ENCODE measurements at regions not wholly inside any gene's neighbourhood (a gene's known extent, or its start where the extent isn't known, plus 50 kb on each side); places are given as distances from the start of the nearest gene placed in this dataset.

GRCh38 chr4:54954656-54955388 is 170.6 kb downstream of the KDR start:
- peak in 1 of 3 donors; percentile 10 for DNase-seq
- CTCF ChIA-PET: interaction anchor here (0.9 kb wide), 1 partner anchor 8 kb away, joined by 3 read pairs; no protein-coding TSS in a partner anchor
- no peak overlapping the region for H3K27ac ChIP-seq (ENCODE audit: insufficient read depth in 1 of 2, low read depth in 1 of 2, low read length in 2 of 2, poor library complexity in 1 of 2, severe bottlenecking in 2 of 2)
- no peaks in the 10 kb centered on the region for H3K36me3 ChIP-seq (ENCODE audit: control insufficient read depth in 4 of 4, insufficient read depth in 4 of 4, low read length in 3 of 4)
- H3K4me1 ChIP-seq (ENCODE audit: control extremely low read depth in 1 of 4, control insufficient read depth in 4 of 4, insufficient read depth in 4 of 4, low read length in 3 of 4): peaks cover 0 to 5% (median 1%) of the 10 kb centered on the region in 4 experiments
- 84% methylated on average over 2 of the region's 2 CpGs for WGBS (ENCODE audit: insufficient coverage)
- no peaks in the 10 kb centered on the region for H3K27me3 ChIP-seq (replicated peaks in 2 of 5; ENCODE audit: control insufficient read depth in 4 of 5, insufficient read depth in 5 of 5, low read length in 4 of 5)
- no peak overlapping the region for H3K4me3 ChIP-seq (ENCODE audit: control insufficient read depth in 1 of 7, extremely low read depth in 1 of 7, insufficient read depth in 4 of 7, low read depth in 2 of 7, low read length in 6 of 7)
- H3K9me3 ChIP-seq (ENCODE audit: control extremely low read depth in 1 of 5, control insufficient read depth in 4 of 5, insufficient read depth in 2 of 5, low read depth in 1 of 5, low read length in 4 of 5): peaks cover 0 to 5% (median 0%) of the 10 kb centered on the region in 5 experiments
- POLR2A ChIA-PET: no interaction called here

- Histone ChIP-seq H3K4me1 (ENCODE audit: control extremely low read depth in 1 of 4, control insufficient read depth in 4 of 4, insufficient read depth in 4 of 4, low read length in 3 of 4) (peaks cover 19 to 44% (median 38%) of the 10 kb centered on the region in 4 experiments), H3K36me3 (ENCODE audit: control insufficient read depth in 4 of 4, insufficient read depth in 4 of 4, low read length in 3 of 4) (peaks cover 0 to 2% (median 0%) of the 10 kb centered on the region in 4 experiments), H3K9me3 (ENCODE audit: control extremely low read depth in 1 of 5, control insufficient read depth in 4 of 5, insufficient read depth in 2 of 5, low read depth in 1 of 5, low read length in 4 of 5) (peaks cover 0 to 5% (median 0%) of the 10 kb centered on the region in 5 experiments), H3K4me3 (ENCODE audit: control insufficient read depth in 1 of 7, extremely low read depth in 1 of 7, insufficient read depth in 4 of 7, low read depth in 2 of 7, low read length in 6 of 7) (no peak overlapping the region), H3K27me3 (replicated peaks in 2 of 5; ENCODE audit: control insufficient read depth in 4 of 5, insufficient read depth in 5 of 5, low read length in 4 of 5) (no peaks in the 10 kb centered on the region), H3K27ac (ENCODE audit: insufficient read depth in 1 of 2, low read depth in 1 of 2, low read length in 2 of 2, poor library complexity in 1 of 2, severe bottlenecking in 2 of 2) (no peak overlapping the region)
- no CpG with 5 or more reads among the region's 1 CpG for whole genome bisulfite sequencing (ENCODE audit: insufficient coverage)
- no peak for DNase-seq
- ChIA-PET POLR2A (interaction anchor here (0.6 kb wide), 1 partner anchor 394 kb away, joined by 3 read pairs; no protein-coding TSS in a partner anchor), CTCF (interaction anchor here (0.6 to 9.8 kb wide), 8 partner anchors 10 to 581 kb away, joined by 3 to 86 read pairs (median 5); no protein-coding TSS in a partner anchor)
Observed at GRCh38 chr4:54946741-54947140, 178.7 kb downstream of the KDR start.

GRCh38 chr4:54945838-54946237 is 179.6 kb downstream of the KDR start:
- CTCF ChIA-PET: interaction anchor here (0.7 to 9.8 kb wide), 7 partner anchors 10 to 561 kb away, joined by 3 to 86 read pairs (median 6); no protein-coding TSS in a partner anchor
- WGBS (ENCODE audit: insufficient coverage): 14% methylated on average over 6 of the region's 6 CpGs
- Histone ChIP-seq H3K4me1 (ENCODE audit: control extremely low read depth in 1 of 4, control insufficient read depth in 4 of 4, insufficient read depth in 4 of 4, low read length in 3 of 4) (peaks cover 28 to 53% (median 47%) of the 10 kb centered on the region in 4 experiments), H3K27ac (ENCODE audit: insufficient read depth in 1 of 2, low read depth in 1 of 2, low read length in 2 of 2, poor library complexity in 1 of 2, severe bottlenecking in 2 of 2) (no peak overlapping the region), H3K4me3 (ENCODE audit: control insufficient read depth in 1 of 7, extremely low read depth in 1 of 7, insufficient read depth in 4 of 7, low read depth in 2 of 7, low read length in 6 of 7) (no peak overlapping the region), H3K27me3 (replicated peaks in 2 of 5; ENCODE audit: control insufficient read depth in 4 of 5, insufficient read depth in 5 of 5, low read length in 4 of 5) (no peaks in the 10 kb centered on the region), H3K9me3 (ENCODE audit: control extremely low read depth in 1 of 5, control insufficient read depth in 4 of 5, insufficient read depth in 2 of 5, low read depth in 1 of 5, low read length in 4 of 5) (peaks cover 0 to 1% (median 0%) of the 10 kb centered on the region in 5 experiments), H3K36me3 (ENCODE audit: control insufficient read depth in 4 of 4, insufficient read depth in 4 of 4, low read length in 3 of 4) (peaks cover 0 to 2% (median 0%) of the 10 kb centered on the region in 4 experiments)
- DNase-seq: peak; percentile 48 to 70 (median 66)
- POLR2A ChIA-PET: interaction anchor here (0.6 kb wide), 1 partner anchor 1958 kb away, joined by 4 read pairs; no protein-coding TSS in a partner anchor

GRCh38 chr4:54942721-54943120 is 182.7 kb downstream of the KDR start:
- peaks cover 36 to 69% (median 54%) of the 10 kb centered on the region in 4 experiments for H3K4me1 ChIP-seq (ENCODE audit: control extremely low read depth in 1 of 4, control insufficient read depth in 4 of 4, insufficient read depth in 4 of 4, low read length in 3 of 4)
- H3K9me3 ChIP-seq (ENCODE audit: control extremely low read depth in 1 of 5, control insufficient read depth in 4 of 5, insufficient read depth in 2 of 5, low read depth in 1 of 5, low read length in 4 of 5): no peaks in the 10 kb centered on the region
- peak overlapping the region; percentile 48 to 77 for H3K27ac ChIP-seq (ENCODE audit: insufficient read depth in 1 of 2, low read depth in 1 of 2, low read length in 2 of 2, poor library complexity in 1 of 2, severe bottlenecking in 2 of 2)
- peak overlapping the region in 5 of 7 experiments; percentile 1 to 55 (median 15) for H3K4me3 ChIP-seq (ENCODE audit: control insufficient read depth in 1 of 7, extremely low read depth in 1 of 7, insufficient read depth in 4 of 7, low read depth in 2 of 7, low read length in 6 of 7)
- no CpG with 5 or more reads among the region's 4 CpGs for WGBS (ENCODE audit: insufficient coverage)
- H3K27me3 ChIP-seq (replicated peaks in 2 of 5; ENCODE audit: control insufficient read depth in 4 of 5, insufficient read depth in 5 of 5, low read length in 4 of 5): no peaks in the 10 kb centered on the region
- no peaks in the 10 kb centered on the region for H3K36me3 ChIP-seq (ENCODE audit: control insufficient read depth in 4 of 4, insufficient read depth in 4 of 4, low read length in 3 of 4)
- ChIA-PET CTCF (interaction anchor here (0.6 to 9.8 kb wide), 5 partner anchors 14 to 255 kb away, joined by 3 to 86 read pairs (median 4); no protein-coding TSS in a partner anchor), POLR2A (no interaction called here)
- peak; percentile 70 to 95 (median 94) for DNase-seq

GRCh38 chr4:54941994-54942552 is 183.3 kb downstream of the KDR start:
- H3K27me3 ChIP-seq (replicated peaks in 2 of 5; ENCODE audit: control insufficient read depth in 4 of 5, insufficient read depth in 5 of 5, low read length in 4 of 5): no peaks in the 10 kb centered on the region
- H3K4me1 ChIP-seq (ENCODE audit: control extremely low read depth in 1 of 4, control insufficient read depth in 4 of 4, insufficient read depth in 4 of 4, low read length in 3 of 4): peaks cover 36 to 75% (median 59%) of the 10 kb centered on the region in 4 experiments
- H3K9me3 ChIP-seq (ENCODE audit: control extremely low read depth in 1 of 5, control insufficient read depth in 4 of 5, insufficient read depth in 2 of 5, low read depth in 1 of 5, low read length in 4 of 5): no peaks in the 10 kb centered on the region
- peak; percentile 75 to 97 (median 96) for DNase-seq
- H3K36me3 ChIP-seq (ENCODE audit: control insufficient read depth in 4 of 4, insufficient read depth in 4 of 4, low read length in 3 of 4): no peaks in the 10 kb centered on the region
- peak overlapping the region in 6 of 7 experiments; percentile 30 to 66 (median 39) for H3K4me3 ChIP-seq (ENCODE audit: control insufficient read depth in 1 of 7, extremely low read depth in 1 of 7, insufficient read depth in 4 of 7, low read depth in 2 of 7, low read length in 6 of 7)
- POLR2A ChIA-PET: no interaction called here
- H3K27ac ChIP-seq (ENCODE audit: insufficient read depth in 1 of 2, low read depth in 1 of 2, low read length in 2 of 2, poor library complexity in 1 of 2, severe bottlenecking in 2 of 2): peak overlapping the region; percentile 9 to 77
- CTCF ChIA-PET: interaction anchor here (1.1 to 9.8 kb wide), 5 partner anchors 12 to 254 kb away, joined by 3 to 86 read pairs (median 4); no protein-coding TSS in a partner anchor
- WGBS (ENCODE audit: insufficient coverage): 2% methylated on average over 5 of the region's 10 CpGs

GRCh38 chr4:54940996-54941865 is 184.2 kb downstream of the KDR start:
- peaks cover 36 to 73% (median 56%) of the 10 kb centered on the region in 4 experiments for H3K4me1 ChIP-seq (ENCODE audit: control extremely low read depth in 1 of 4, control insufficient read depth in 4 of 4, insufficient read depth in 4 of 4, low read length in 3 of 4)
- CTCF ChIA-PET: interaction anchor here (1.0 to 9.8 kb wide), 7 partner anchors 11 to 270 kb away, joined by 3 to 86 read pairs (median 4); no protein-coding TSS in a partner anchor
- peak overlapping the region in 5 of 7 experiments; percentile 36 to 66 (median 41) for H3K4me3 ChIP-seq (ENCODE audit: control insufficient read depth in 1 of 7, extremely low read depth in 1 of 7, insufficient read depth in 4 of 7, low read depth in 2 of 7, low read length in 6 of 7)
- no peaks in the 10 kb centered on the region for H3K36me3 ChIP-seq (ENCODE audit: control insufficient read depth in 4 of 4, insufficient read depth in 4 of 4, low read length in 3 of 4)
- H3K9me3 ChIP-seq (ENCODE audit: control extremely low read depth in 1 of 5, control insufficient read depth in 4 of 5, insufficient read depth in 2 of 5, low read depth in 1 of 5, low read length in 4 of 5): no peaks in the 10 kb centered on the region
- POLR2A ChIA-PET: interaction anchor here (0.7 kb wide), 1 partner anchor 1006 kb away, joined by 3 read pairs; no protein-coding TSS in a partner anchor
- DNase-seq: peak in 2 of 3 donors; percentile 56 to 59
- peak overlapping the region; percentile 9 to 77 for H3K27ac ChIP-seq (ENCODE audit: insufficient read depth in 1 of 2, low read depth in 1 of 2, low read length in 2 of 2, poor library complexity in 1 of 2, severe bottlenecking in 2 of 2)
- H3K27me3 ChIP-seq (replicated peaks in 2 of 5; ENCODE audit: control insufficient read depth in 4 of 5, insufficient read depth in 5 of 5, low read length in 4 of 5): no peaks in the 10 kb centered on the region
- WGBS (ENCODE audit: insufficient coverage): 28% methylated on average over 3 of the region's 7 CpGs
